Panc1 (cell line): ENCODE measurements at regions not wholly inside any gene's neighbourhood (a gene's known extent, or its start where the extent isn't known, plus 50 kb on each side); places are given as distances from the start of the nearest gene placed in this dataset.

ENCODE experiments used
- ATAC-seq: fragments of 200-7000 bp; cut with Tn5 transposase; 2 replicates; pipeline ENCODE4 v1.9.1; 2020; ENCODE audit warnings: mild to moderate bottlenecking, moderate library complexity
- BruUV-seq: library from RNA; stranded (reverse); fragments of 400-500 nt; replicated peaks from 2 replicates; lab custom pipeline; 2021; lab: Mats Ljungman, UMichigan
- CTCF ChIA-PET: fragments of 300-600 bp; sonication (Branson Sonifier 250); formaldehyde crosslinking; loops from one replicate; lab custom pipeline; 2022; ENCODE audit warnings: antibody characterized with exemption; lab: Charles Lee
- POLR2A ChIA-PET: fragments of 300-600 bp; sonication (Branson Sonifier 250); formaldehyde crosslinking; loops from one replicate; lab custom pipeline; 2022; ENCODE audit warnings: antibody characterized with exemption; lab: Charles Lee
- DNase-seq: peaks from one replicate; pipeline ENCODE4 v3.0.0-alpha.2; 2010; ENCODE audit warnings: low read depth, low spot score
- H3K27ac ChIP-seq: 2 replicates; pipeline ENCODE4 v1.5.1; 2011; ENCODE audit warnings: mild to moderate bottlenecking, low read length, inconsistent platforms
- H3K27me3 ChIP-seq: fragments of 200-500 bp; sonication (Bioruptor generic); 2 replicates; pipeline ENCODE4 v1.6.0; 2014; ENCODE audit warnings: low read length, inconsistent platforms; ENCODE audit not compliant: control insufficient read depth, insufficient read depth
- H3K36me3 ChIP-seq: fragments of 200-500 bp; sonication (Bioruptor generic); 2 replicates; pipeline ENCODE4 v1.5.1; 2014; ENCODE audit warnings: inconsistent platforms, mild to moderate bottlenecking, low read length, moderate library complexity; ENCODE audit not compliant: control insufficient read depth, insufficient read depth
- H3K4me1 ChIP-seq: 2 replicates; pipeline ENCODE4 v1.5.1; 2011; ENCODE audit warnings: inconsistent platforms, mild to moderate bottlenecking, low read length, moderate library complexity; ENCODE audit not compliant: control insufficient read depth, insufficient read depth
- H3K4me3 ChIP-seq, 2 experiments: 2 replicates each; pipeline ENCODE4 v1.5.1; 2011 to 2012; ENCODE audit warnings: low read depth in 2 of 2, low read length in 2 of 2, mild to moderate bottlenecking in 2 of 2, inconsistent platforms in 1 of 2, moderate library complexity in 1 of 2
- H3K9me3 ChIP-seq: fragments of 200-500 bp; sonication (Bioruptor generic); 2 replicates; pipeline ENCODE4 v1.5.1; 2014; ENCODE audit warnings: low read depth, mild to moderate bottlenecking, inconsistent platforms, low read length, moderate library complexity; ENCODE audit not compliant: control insufficient read depth, insufficient read depth
- CTCF ChIP-seq: fragments of 450-650 bp; IDR thresholded peaks from 2 replicates; pipeline ENCODE4 v1.5.1; 2017; ENCODE audit warnings: mild to moderate bottlenecking
- POLR2AphosphoS5 ChIP-seq: IDR thresholded peaks from 2 replicates; pipeline ENCODE4 v1.6.1; 2012; ENCODE audit warnings: mild to moderate bottlenecking, low read depth, low read length, moderate library complexity
- REST ChIP-seq, 2 experiments: IDR thresholded peaks; 2 replicates each; pipeline ENCODE4 v1.6.1; 2011 to 2012; ENCODE audit warnings: low read depth in 2 of 2, control low read depth in 1 of 2, low read length in 1 of 2, mild to moderate bottlenecking in 1 of 2, moderate library complexity in 1 of 2; ENCODE audit not compliant: insufficient read depth in 1 of 2
- SIN3A ChIP-seq: IDR thresholded peaks from 2 replicates; pipeline ENCODE4 v1.6.1; 2012; ENCODE audit warnings: low read depth, mild to moderate bottlenecking, low read length, moderate library complexity, borderline replicate concordance; ENCODE audit not compliant: insufficient read depth
- TCF7L2 ChIP-seq: IDR thresholded peaks from 2 replicates; pipeline ENCODE4 v1.6.1; 2011; ENCODE audit warnings: mild to moderate bottlenecking, low read depth, low read length, inconsistent platforms
- in situ Hi-C: cut with HindIII; loops from 2 replicates; pipeline ENCODE4 v1.10.0; 2016; ENCODE audit warnings: low sequenced_read_pairs, low pct_unique_long_range_greater_than_20kb
- intact Hi-C: fragments of 100-400 bp; cut with micrococcal nuclease; formaldehyde crosslinking; loops from one replicate; pipeline ENCODE4 v1.10.0; 2022; ENCODE audit not compliant: unreplicated experiment

- H3K27me3 ChIP-seq, result no peaks in the 10 kb centered on the region
- no peak overlapping the region for H3K4me3 ChIP-seq
- POLR2A ChIA-PET, result no interaction called here
- intact Hi-C loops (no loop called here), in situ Hi-C loops (no loop called here)
- no peaks in the 10 kb centered on the region for H3K4me1 ChIP-seq
- DNase-seq (no peak), ATAC-seq (no peak)
- no peaks in the 10 kb centered on the region for H3K36me3 ChIP-seq
- H3K27ac ChIP-seq, result no peak overlapping the region
- no peaks in the 10 kb centered on the region for H3K9me3 ChIP-seq
- TF ChIP-seq CTCF, result no peak
- no peak for TF ChIP-seq POLR2AphosphoS5
- TF ChIP-seq REST (IDR thresholded peaks at IDR 0.05; ENCODE audit: insufficient read depth in 1 of 2, low read depth in 2 of 2, low read length in 1 of 2), result no peak
- TF ChIP-seq TCF7L2, result no peak
- TF ChIP-seq SIN3A, result no peak
- CTCF ChIA-PET, result no interaction called here
- no TSS peak for BruUV-seq
These were observed 94.7 kb upstream of the IMMP2L start for GRCh38 chr7:111657018-111657417.

- DNase-seq (no peak), ATAC-seq (no peak)
- intact Hi-C loops, result no loop called here
- no peaks in the 10 kb centered on the region for H3K9me3 ChIP-seq
- H3K4me1 ChIP-seq, result peaks cover 7% of the 10 kb centered on the region; the same call in 1 of the 2 replicates
- H3K27ac ChIP-seq, result no peak overlapping the region
- ChIA-PET POLR2A (no interaction called here), CTCF (no interaction called here)
- H3K27me3 ChIP-seq, result no peaks in the 10 kb centered on the region
- in situ Hi-C loops, result no loop called here
- H3K4me3 ChIP-seq, result no peak overlapping the region
- TF ChIP-seq SIN3A (no peak), TCF7L2 (no peak), REST (IDR thresholded peaks at IDR 0.05; ENCODE audit: insufficient read depth in 1 of 2, low read depth in 2 of 2, low read length in 1 of 2) (no peak), POLR2AphosphoS5 (no peak), CTCF (no peak)
- no TSS peak for BruUV-seq
- no peaks in the 10 kb centered on the region for H3K36me3 ChIP-seq
These were observed 92.1 kb upstream of the IMMP2L start for GRCh38 chr7:111654343-111654742.
